NCI-H82 (cell line): ENCODE measurements at regions not wholly inside any gene's neighbourhood (a gene's known extent, or its start where the extent isn't known, plus 50 kb on each side); places are given as distances from the start of the nearest gene placed in this dataset.

Experiments used
- DNase-seq: peaks from one replicate; lab custom pipeline; 2025; lab: John Stamatoyannopoulos, UW

GRCh38 chr6:112800439-112800838 is 453.3 kb downstream of the RFPL4B start:
- DNase-seq: no peak

GRCh38 chr6:112800916-112801315 is 453.8 kb downstream of the RFPL4B start:
- no peak for DNase-seq

GRCh38 chr6:112801468-112802080 is 454.4 kb downstream of the RFPL4B start:
- DNase-seq: no peak

- DNase-seq: no peak
Measured at GRCh38 chr6:112802144-112802543, 455.0 kb downstream of the RFPL4B start.

- no peak for DNase-seq
Measured at GRCh38 chr6:112804638-112805330, 457.7 kb downstream of the RFPL4B start.

GRCh38 chr6:112806163-112806865 is 459.2 kb downstream of the RFPL4B start:
- no peak for DNase-seq

GRCh38 chr6:112821476-112821875 is 474.3 kb downstream of the RFPL4B start:
- DNase-seq: no peak

DNA sequence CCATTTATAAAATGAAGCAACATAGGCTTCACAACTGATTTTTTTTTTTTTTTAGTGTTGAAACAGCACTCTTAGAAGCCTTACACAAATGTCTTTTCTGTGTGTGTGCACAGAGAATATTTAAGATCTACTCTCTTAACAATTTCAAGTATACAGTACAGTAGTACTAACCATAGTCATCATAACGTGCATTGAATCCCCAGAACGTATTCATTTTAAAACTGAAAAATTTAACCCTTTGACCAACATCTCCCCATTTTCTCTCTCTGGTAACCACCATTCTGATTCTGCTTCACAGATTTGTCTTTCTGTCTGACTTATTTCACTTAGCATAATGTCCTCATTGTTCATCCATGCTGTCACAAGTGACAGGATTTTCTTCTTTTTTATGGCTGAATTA is 475.6 kb downstream of the RFPL4B start:
- no peak for DNase-seq

GRCh38 chr6:112827793-112828192 is 480.7 kb downstream of the RFPL4B start:
- no peak for DNase-seq

DNA sequence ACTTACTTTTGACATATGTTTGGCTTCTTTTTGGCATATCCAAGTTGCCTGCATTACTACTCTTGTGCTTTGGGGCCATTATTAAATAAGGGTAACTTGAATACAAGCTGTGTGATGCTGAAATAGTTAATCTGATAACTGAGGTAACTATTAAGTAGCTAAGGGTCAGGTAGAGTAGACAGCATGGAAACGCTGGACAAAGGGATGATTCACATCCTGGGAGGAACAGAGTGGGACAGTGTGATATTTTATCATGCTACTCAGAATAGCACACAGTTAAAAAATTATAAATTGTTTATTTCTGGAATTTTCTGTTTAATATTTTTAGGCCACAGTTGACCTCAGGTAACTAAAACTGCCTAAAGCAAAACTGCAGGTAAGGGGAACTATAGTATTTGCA is 483.9 kb downstream of the RFPL4B start:
- no peak for DNase-seq

DNA sequence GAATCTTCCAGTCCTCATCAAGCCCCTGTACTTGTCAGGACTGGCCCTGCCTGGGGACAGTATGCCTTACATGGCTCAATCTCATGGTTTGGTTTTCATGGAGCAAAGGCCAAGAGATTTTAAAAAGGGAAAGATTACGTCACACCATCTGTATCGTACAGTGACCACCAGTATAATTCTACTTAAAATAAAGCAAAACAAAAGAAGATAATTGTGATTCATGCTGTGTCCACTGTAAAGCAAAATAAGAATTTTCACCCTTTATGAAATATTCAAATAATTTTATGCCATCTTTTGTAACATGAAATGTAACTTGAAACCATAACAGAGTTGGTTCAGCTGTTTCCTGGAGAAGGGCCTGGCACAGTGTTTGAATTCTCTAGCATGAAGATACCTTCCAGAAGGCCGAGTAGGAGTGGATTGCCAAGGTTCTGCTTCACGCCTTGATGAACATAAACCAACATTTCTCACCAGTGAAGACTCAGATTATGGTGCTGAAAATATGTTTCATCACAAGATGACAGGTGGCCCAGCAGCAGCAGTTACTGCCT is 486.5 kb downstream of the RFPL4B start:
- no peak for DNase-seq

GRCh38 chr6:112835078-112835477 is 487.9 kb downstream of the RFPL4B start:
- DNase-seq: no peak

DNA sequence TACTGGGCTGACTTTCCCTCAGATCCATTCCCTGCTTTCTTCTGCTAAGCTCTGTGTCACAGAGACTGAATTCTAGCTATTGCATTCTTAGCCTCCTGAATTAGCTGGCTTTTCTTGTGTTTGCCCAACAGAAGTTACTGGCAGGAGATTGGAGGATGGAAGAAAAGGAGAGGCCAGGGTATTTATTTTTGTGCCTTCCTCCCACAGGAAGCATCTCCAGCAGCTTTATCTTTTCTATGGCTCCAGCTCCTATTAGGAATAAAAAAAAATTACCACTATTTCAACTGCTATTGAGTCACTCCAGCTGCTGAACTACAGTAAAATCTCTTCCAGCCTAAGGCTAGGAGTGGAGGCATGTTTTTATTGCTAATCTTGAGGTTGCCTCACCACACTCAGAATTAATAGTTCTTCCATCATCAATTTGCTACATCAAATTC is 492.4 kb downstream of the RFPL4B start:
- DNase-seq: no peak

- no peak for DNase-seq
Measured at GRCh38 chr6:112841553-112842329, 494.6 kb downstream of the RFPL4B start.

DNA sequence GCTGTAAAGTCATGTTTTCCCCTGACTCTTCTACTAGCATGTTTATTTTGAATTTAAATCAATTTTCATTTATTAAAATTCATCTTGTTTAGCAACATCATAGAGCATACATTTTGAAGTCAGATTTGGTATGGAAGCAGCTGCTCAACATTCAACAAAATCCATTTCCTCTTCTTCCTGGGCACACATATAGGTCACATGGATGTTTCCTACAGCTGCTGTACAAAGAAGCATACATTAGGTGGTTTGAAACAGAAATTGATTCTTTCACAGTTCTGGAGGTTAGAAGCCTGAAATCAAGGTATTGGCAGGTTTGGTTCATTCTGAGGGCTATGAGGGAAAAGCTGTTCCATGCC is 495.2 kb downstream of the RFPL4B start:
- no peak for DNase-seq

GRCh38 chr6:112846681-112847080 is 499.6 kb downstream of the RFPL4B start:
- DNase-seq: no peak

DNA sequence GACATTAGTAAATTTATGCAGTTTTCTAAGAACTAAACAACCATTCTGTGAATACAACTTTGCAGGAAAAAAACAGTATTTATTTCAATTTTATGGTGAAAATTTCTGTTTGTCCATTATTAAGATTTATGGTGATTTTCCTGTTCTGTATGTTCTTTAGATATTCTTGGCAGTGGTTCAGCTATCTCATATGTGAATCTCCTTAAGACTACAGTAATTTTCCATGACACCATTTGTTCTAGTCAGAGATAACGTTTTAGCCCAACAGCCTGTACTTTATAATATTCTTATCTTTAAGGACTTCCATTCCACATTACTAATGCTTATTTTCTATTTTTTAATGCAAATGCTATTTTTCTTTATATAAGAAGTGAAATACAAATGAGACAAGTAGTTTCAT is 504.0 kb downstream of the RFPL4B start:
- no peak for DNase-seq

- DNase-seq: no peak
Measured at GRCh38 chr6:112853162-112853561, 506.0 kb downstream of the RFPL4B start.

DNA sequence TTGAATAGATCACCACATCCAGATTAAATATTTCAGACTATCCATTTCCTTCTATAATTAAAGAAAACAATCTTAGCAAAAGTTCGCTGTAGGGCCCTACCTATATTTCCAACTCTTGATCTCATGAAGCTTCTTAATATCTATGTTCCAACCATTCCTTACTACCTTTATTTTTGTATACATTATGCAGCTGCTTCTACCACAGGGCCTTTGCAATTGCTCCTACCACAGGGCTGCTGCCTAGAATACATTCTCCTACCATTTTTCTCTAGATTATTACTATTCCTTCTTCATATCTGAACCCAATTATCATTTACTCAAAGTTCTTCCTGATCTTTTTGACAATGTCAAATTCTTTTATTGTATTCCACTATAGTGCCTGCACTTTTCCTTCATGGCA is 516.6 kb downstream of the RFPL4B start:
- DNase-seq: no peak

DNA sequence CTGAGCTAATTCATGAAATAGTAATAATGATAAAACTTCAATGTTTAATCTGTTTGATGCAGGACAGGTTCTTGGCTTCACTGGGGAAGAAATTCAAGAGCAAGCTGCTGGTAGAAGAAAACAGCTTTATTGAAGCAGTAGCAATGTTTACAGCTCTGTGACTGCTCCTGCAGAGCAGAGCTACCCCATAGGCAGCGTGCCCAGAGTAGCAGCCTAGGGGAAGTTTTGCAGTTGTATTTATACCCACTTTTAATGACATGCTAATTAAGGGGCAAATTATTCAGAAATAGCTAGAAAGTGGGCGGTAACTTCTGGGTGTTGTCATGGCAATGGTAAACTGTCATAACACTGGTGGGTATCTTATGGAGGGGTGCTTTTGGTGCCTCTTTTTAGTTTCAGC is 518.0 kb downstream of the RFPL4B start:
- DNase-seq: no peak

- no peak for DNase-seq
Measured at GRCh38 chr6:112874881-112875280, 527.8 kb downstream of the RFPL4B start.
